BLaER1 treated with 17β-estradiol and CSF1 and Interleukin-3, amounts not matched to agents 10 nM and 100 nM (cell line): ENCODE measurements at regions not wholly inside any gene's neighbourhood (a gene's known extent, or its start where the extent isn't known, plus 50 kb on each side); places are given as distances from the start of the nearest gene placed in this dataset.
"Not testable (repeated sequence)": the region's sequence is repeated elsewhere in the genome, so short reads cannot be mapped to it uniquely, and the experiment has no call there.

Experiments used
- H3K27ac ChIP-seq, 11 experiments: shearing (Covaris generic); formaldehyde crosslinking; 2 replicates each; pipeline ENCODE4 v1.8.1; 2022
- H3K27me3 ChIP-seq, 11 experiments: shearing (Covaris generic); formaldehyde crosslinking; 2 replicates each; pipeline ENCODE4 v1.8.1; 2022
- H3K36me3 ChIP-seq, 11 experiments: shearing (Covaris generic); formaldehyde crosslinking; 2 replicates each; pipeline ENCODE4 v1.8.1; 2022
- H3K4me1 ChIP-seq, 10 experiments: shearing (Covaris generic); formaldehyde crosslinking; 2 replicates each; pipeline ENCODE4 v1.8.1; 2022
- H3K4me2 ChIP-seq, 11 experiments: shearing (Covaris generic); formaldehyde crosslinking; 2 replicates each; pipeline ENCODE4 v1.8.1; 2022
- H3K4me3 ChIP-seq, 10 experiments: shearing (Covaris generic); formaldehyde crosslinking; 2 replicates each; pipeline ENCODE4 v1.8.1; 2022
- H3K9ac ChIP-seq, 11 experiments: shearing (Covaris generic); formaldehyde crosslinking; 2 replicates each; pipeline ENCODE4 v1.8.1; 2022
- H3K9me3 ChIP-seq, 11 experiments: shearing (Covaris generic); formaldehyde crosslinking; replicated peaks in 1 of 11; 2 replicates each; pipeline ENCODE4 v1.8.1; 2022
- H4K20me1 ChIP-seq, 11 experiments: shearing (Covaris generic); formaldehyde crosslinking; 2 replicates each; pipeline ENCODE4 v1.8.1; 2022

- not testable (repeated sequence) for H3K36me3 ChIP-seq, H3K9me3 ChIP-seq, H3K4me1 ChIP-seq, H3K27ac ChIP-seq, H4K20me1 ChIP-seq, H3K4me3 ChIP-seq, H3K4me2 ChIP-seq, H3K9ac ChIP-seq, H3K27me3 ChIP-seq
Observed at GRCh38 chr9:42568530-42568929, 385.1 kb downstream of the SPATA31A6 start.

GRCh38 chr9:42568942-42569556, 385.6 kb downstream of the SPATA31A6 start:
- not testable (repeated sequence) for H3K4me1 ChIP-seq, H3K9me3 ChIP-seq, H3K36me3 ChIP-seq, H4K20me1 ChIP-seq, H3K4me3 ChIP-seq, H3K27me3 ChIP-seq, H3K9ac ChIP-seq, H3K27ac ChIP-seq, H3K4me2 ChIP-seq

- not testable (repeated sequence) for H3K9me3 ChIP-seq, H3K4me1 ChIP-seq, H3K36me3 ChIP-seq, H3K4me3 ChIP-seq, H3K4me2 ChIP-seq, H3K27me3 ChIP-seq, H3K9ac ChIP-seq, H4K20me1 ChIP-seq, H3K27ac ChIP-seq
Observed at GRCh38 chr9:42577851-42578250, 394.4 kb downstream of the SPATA31A6 start.
